ENCODE measurements at regions not wholly inside any gene's neighbourhood (a gene's known extent, or its start where the extent isn't known, plus 50 kb on each side); places are given as distances from the start of the nearest gene placed in this dataset.

- TF ChIP-seq EZH2phosphoT487 (IDR thresholded peaks at IDR 0.05; ENCODE audit: low read length) (no peak), EZH2 (optimal IDR thresholded peaks at IDR 0.05; ENCODE audit: low read depth, low read length) (no peak)
- TF ChIP-seq, protein P1, sequence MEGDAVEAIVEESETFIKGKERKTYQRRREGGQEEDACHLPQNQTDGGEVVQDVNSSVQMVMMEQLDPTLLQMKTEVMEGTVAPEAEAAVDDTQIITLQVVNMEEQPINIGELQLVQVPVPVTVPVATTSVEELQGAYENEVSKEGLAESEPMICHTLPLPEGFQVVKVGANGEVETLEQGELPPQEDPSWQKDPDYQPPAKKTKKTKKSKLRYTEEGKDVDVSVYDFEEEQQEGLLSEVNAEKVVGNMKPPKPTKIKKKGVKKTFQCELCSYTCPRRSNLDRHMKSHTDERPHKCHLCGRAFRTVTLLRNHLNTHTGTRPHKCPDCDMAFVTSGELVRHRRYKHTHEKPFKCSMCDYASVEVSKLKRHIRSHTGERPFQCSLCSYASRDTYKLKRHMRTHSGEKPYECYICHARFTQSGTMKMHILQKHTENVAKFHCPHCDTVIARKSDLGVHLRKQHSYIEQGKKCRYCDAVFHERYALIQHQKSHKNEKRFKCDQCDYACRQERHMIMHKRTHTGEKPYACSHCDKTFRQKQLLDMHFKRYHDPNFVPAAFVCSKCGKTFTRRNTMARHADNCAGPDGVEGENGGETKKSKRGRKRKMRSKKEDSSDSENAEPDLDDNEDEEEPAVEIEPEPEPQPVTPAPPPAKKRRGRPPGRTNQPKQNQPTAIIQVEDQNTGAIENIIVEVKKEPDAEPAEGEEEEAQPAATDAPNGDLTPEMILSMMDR (IDR thresholded peaks at IDR 0.05; ENCODE audit: low read length) = no peak
- H3K9ac ChIP-seq (ENCODE audit: low read length) = no peak overlapping the region
- no peak overlapping the region for H3K4me2 ChIP-seq (ENCODE audit: low read depth, low read length)
- H3K27ac ChIP-seq (ENCODE audit: low read length) = no peak overlapping the region
- DNase-seq = no peak
- H3K27me3 ChIP-seq (replicated peaks; ENCODE audit: insufficient read depth, low read length) = no peaks in the 10 kb centered on the region
- no peaks in the 10 kb centered on the region for H3F3A ChIP-seq (ENCODE audit: insufficient read depth, low read length)
- no peaks in the 10 kb centered on the region for H4K20me1 ChIP-seq (ENCODE audit: insufficient read depth, low read length)
- no peaks in the 10 kb centered on the region for H3K9me2 ChIP-seq (replicated peaks; ENCODE audit: insufficient read depth, low read length)
- H3K79me2 ChIP-seq (ENCODE audit: low read length) = no peaks in the 10 kb centered on the region
- no peak overlapping the region for H3K4me3 ChIP-seq (ENCODE audit: low read length)
- H3K36me3 ChIP-seq (replicated peaks; ENCODE audit: insufficient read depth, low read length) = no peaks in the 10 kb centered on the region
- no peaks in the 10 kb centered on the region for H3K4me1 ChIP-seq (ENCODE audit: low read length)
- no peak overlapping the region for H2AFZ ChIP-seq (ENCODE audit: low read length)
- no peaks in the 10 kb centered on the region for H3K9me3 ChIP-seq (replicated peaks; ENCODE audit: insufficient read depth, low read length)
Observed at GRCh38 chr2:81196933-81197628, 892.5 kb upstream of the LRRTM1 start.

DNA sequence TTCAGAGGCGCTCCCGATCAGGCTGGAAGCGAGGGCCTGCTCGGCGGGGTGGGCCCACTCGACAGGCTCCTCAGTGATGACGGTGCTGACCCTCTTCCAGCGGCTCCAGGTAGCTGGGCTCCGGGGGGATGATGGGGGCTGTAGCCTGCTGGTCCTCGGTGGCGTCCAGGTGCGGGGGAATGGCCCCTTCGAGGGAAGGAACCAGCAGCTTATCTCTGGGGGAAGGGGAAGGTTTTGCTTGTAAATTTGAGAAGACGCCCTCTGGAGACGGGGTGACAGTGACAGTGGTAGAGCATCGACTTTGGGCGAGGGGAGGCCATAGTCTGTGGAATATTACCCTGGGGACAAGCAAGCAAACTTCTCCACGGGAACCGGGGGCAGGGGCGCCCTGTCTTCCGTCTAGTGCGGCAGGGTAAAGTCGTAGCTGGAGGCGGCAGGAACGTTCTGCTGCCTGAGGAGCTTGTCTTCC lies 891.9 kb upstream of the LRRTM1 start:
- H3K9me2 ChIP-seq (replicated peaks; ENCODE audit: insufficient read depth, low read length) = no peaks in the 10 kb centered on the region
- no peaks in the 10 kb centered on the region for H3K36me3 ChIP-seq (replicated peaks; ENCODE audit: insufficient read depth, low read length)
- H2AFZ ChIP-seq (ENCODE audit: low read length) = no peak overlapping the region
- TF ChIP-seq EZH2 (optimal IDR thresholded peaks at IDR 0.05; ENCODE audit: low read depth, low read length) (no peak), EZH2phosphoT487 (IDR thresholded peaks at IDR 0.05; ENCODE audit: low read length) (no peak)
- TF ChIP-seq, protein P1 (IDR thresholded peaks at IDR 0.05; ENCODE audit: low read length) = no peak
- no peaks in the 10 kb centered on the region for H3F3A ChIP-seq (ENCODE audit: insufficient read depth, low read length)
- H3K79me2 ChIP-seq (ENCODE audit: low read length) = no peaks in the 10 kb centered on the region
- no peaks in the 10 kb centered on the region for H3K9me3 ChIP-seq (replicated peaks; ENCODE audit: insufficient read depth, low read length)
- no peak for DNase-seq
- H3K4me2 ChIP-seq (ENCODE audit: low read depth, low read length) = no peak overlapping the region
- no peak overlapping the region for H3K9ac ChIP-seq (ENCODE audit: low read length)
- no peaks in the 10 kb centered on the region for H3K27me3 ChIP-seq (replicated peaks; ENCODE audit: insufficient read depth, low read length)
- H3K4me1 ChIP-seq (ENCODE audit: low read length) = no peaks in the 10 kb centered on the region
- H3K27ac ChIP-seq (ENCODE audit: low read length) = no peak overlapping the region
- no peak overlapping the region for H3K4me3 ChIP-seq (ENCODE audit: low read length)
- no peaks in the 10 kb centered on the region for H4K20me1 ChIP-seq (ENCODE audit: insufficient read depth, low read length)

DNA sequence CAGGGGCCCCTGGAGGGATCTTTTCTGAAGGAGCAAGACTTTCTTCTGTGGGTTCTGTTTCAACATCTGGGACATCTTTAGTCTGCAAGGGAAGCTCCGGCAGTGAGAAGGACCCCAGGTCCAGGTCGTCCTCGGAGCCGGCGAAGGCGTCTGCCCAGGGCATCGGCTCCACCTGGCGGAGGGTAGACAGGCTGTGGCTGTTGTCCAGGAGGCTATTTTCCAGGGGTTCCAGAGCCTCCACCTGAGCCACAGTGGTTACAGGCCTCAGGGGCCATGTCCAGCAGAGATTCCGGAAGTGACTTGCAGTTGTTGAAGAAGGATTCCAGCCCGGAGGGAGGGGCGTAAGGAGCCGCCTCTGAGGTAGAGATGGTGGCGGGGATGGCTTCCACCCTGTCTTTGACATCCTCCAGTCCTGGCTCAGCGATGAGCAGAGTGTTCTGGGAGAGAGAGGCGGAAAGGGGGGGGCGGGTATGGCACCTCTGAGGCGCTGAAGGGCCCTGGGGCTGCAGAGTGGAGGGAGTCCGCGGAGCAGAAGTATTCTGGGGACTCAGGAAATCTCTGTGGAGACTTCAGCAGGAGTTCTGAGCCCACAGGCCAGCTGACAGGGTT lies 891.3 kb upstream of the LRRTM1 start:
- Histone ChIP-seq H3K9me3 (replicated peaks; ENCODE audit: insufficient read depth, low read length) (no peaks in the 10 kb centered on the region), H4K20me1 (ENCODE audit: insufficient read depth, low read length) (no peaks in the 10 kb centered on the region), H3F3A (ENCODE audit: insufficient read depth, low read length) (no peaks in the 10 kb centered on the region), H3K36me3 (replicated peaks; ENCODE audit: insufficient read depth, low read length) (no peaks in the 10 kb centered on the region), H3K9ac (ENCODE audit: low read length) (no peak overlapping the region), H3K4me3 (ENCODE audit: low read length) (no peak overlapping the region), H3K79me2 (ENCODE audit: low read length) (no peaks in the 10 kb centered on the region), H3K4me2 (ENCODE audit: low read depth, low read length) (no peak overlapping the region), H2AFZ (ENCODE audit: low read length) (no peak overlapping the region), H3K27ac (ENCODE audit: low read length) (no peak overlapping the region), H3K4me1 (ENCODE audit: low read length) (no peaks in the 10 kb centered on the region), H3K9me2 (replicated peaks; ENCODE audit: insufficient read depth, low read length) (no peaks in the 10 kb centered on the region), H3K27me3 (replicated peaks; ENCODE audit: insufficient read depth, low read length) (no peaks in the 10 kb centered on the region)
- TF ChIP-seq EZH2phosphoT487 (IDR thresholded peaks at IDR 0.05; ENCODE audit: low read length) (no peak), EZH2 (optimal IDR thresholded peaks at IDR 0.05; ENCODE audit: low read depth, low read length) (no peak)
- TF ChIP-seq, protein P1 (IDR thresholded peaks at IDR 0.05; ENCODE audit: low read length) = no peak
- DNase-seq = no peak
